BLaER1 treated with 17β-estradiol and CSF1 and Interleukin-3, amounts not matched to agents 10 nM and 100 nM (cell line): ENCODE measurements at regions not wholly inside any gene's neighbourhood (a gene's known extent, or its start where the extent isn't known, plus 50 kb on each side); places are given as distances from the start of the nearest gene placed in this dataset.

Source experiments
- H3K27ac ChIP-seq, 11 experiments: shearing (Covaris generic); formaldehyde crosslinking; 2 replicates each; pipeline ENCODE4 v1.8.1; 2022
- H3K27me3 ChIP-seq, 11 experiments: shearing (Covaris generic); formaldehyde crosslinking; 2 replicates each; pipeline ENCODE4 v1.8.1; 2022
- H3K36me3 ChIP-seq, 11 experiments: shearing (Covaris generic); formaldehyde crosslinking; 2 replicates each; pipeline ENCODE4 v1.8.1; 2022
- H3K4me1 ChIP-seq, 10 experiments: shearing (Covaris generic); formaldehyde crosslinking; 2 replicates each; pipeline ENCODE4 v1.8.1; 2022
- H3K4me2 ChIP-seq, 11 experiments: shearing (Covaris generic); formaldehyde crosslinking; 2 replicates each; pipeline ENCODE4 v1.8.1; 2022
- H3K4me3 ChIP-seq, 10 experiments: shearing (Covaris generic); formaldehyde crosslinking; 2 replicates each; pipeline ENCODE4 v1.8.1; 2022
- H3K9ac ChIP-seq, 11 experiments: shearing (Covaris generic); formaldehyde crosslinking; 2 replicates each; pipeline ENCODE4 v1.8.1; 2022
- H3K9me3 ChIP-seq, 11 experiments: shearing (Covaris generic); formaldehyde crosslinking; replicated peaks in 1 of 11; 2 replicates each; pipeline ENCODE4 v1.8.1; 2022
- H4K20me1 ChIP-seq, 11 experiments: shearing (Covaris generic); formaldehyde crosslinking; 2 replicates each; pipeline ENCODE4 v1.8.1; 2022
- Cebpa-rat ChIP-seq, 11 experiments: shearing (Covaris generic); IDR thresholded peaks; 2 replicates each; pipeline ENCODE4 v1.8.1; 2022

DNA sequence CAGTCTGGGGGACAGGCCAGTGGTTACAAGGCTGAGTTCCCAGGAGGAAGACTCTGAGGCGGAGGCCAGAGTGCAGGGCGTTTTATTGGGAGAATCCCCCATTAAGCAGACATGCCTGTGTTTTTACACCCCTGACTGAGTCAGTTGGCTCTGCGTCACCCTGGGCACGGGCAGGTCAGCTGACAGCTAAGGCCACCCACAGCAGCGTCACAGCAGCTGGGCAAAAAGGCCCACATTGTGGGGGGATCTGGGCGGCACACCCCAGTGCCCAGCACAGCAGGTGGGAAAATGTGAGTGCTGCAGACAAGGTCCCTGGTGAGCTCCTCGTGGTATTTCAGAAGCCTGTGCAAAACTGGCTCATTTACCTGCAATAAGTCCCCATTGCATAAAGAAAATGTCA is 184.7 kb downstream of the AACS start:
- 0 out of 22 replicates have a peak overlapping the region, but pooled peaks of 2 of the 11 experiments have one; percentile 16 to 21 for H3K9ac ChIP-seq
- no peaks in the 10 kb centered on the region for H3K36me3 ChIP-seq

DNA sequence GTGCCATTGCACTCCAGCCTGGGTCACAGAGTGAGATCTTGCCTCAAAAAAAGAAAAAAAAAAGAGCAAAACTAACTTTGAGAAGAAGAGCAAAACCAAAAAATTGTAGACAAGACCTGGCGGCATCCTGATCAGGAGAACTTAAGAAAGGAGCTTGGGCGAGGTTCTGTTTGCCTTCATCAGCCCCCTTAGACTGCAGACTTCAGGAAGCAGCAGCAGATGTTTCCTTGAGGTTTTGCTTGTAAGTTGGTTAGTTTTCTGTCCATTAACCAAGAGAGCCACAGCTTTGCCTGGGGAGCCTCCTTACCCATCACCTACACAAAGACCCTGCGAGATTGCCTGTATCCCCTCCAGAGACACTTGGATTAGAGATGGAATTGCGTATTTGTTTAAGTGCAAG is 189.0 kb downstream of the AACS start:
- no peak for TF ChIP-seq Cebpa-rat (IDR thresholded peaks at IDR 0.05)
- Histone ChIP-seq H3K27me3 (no peaks in the 10 kb centered on the region), H3K27ac (no peak overlapping the region), H3K4me1 (peaks cover 6 to 48% (median 37%) of the 10 kb centered on the region in 10 experiments), H3K9ac (peak overlapping the region in 1 of 11 experiments; percentile 19; a peak in 1 of 22 replicates), H3K36me3 (no peaks in the 10 kb centered on the region), H3K4me2 (peak overlapping the region in 9 of 11 experiments; percentile 9 to 68 (median 59); a peak in 17 of 22 replicates), H3K4me3 (no peak overlapping the region), H3K9me3 (peaks cover 0 to 8% (median 0%) of the 10 kb centered on the region in 11 experiments; a peak in 6 of 22 replicates), H4K20me1 (no peaks in the 10 kb centered on the region)

More for the DNA sequence above, 184.7 kb downstream of the AACS start:
- no peaks in the 10 kb centered on the region for H4K20me1 ChIP-seq
- peaks cover 6 to 49% (median 42%) of the 10 kb centered on the region in 10 experiments for H3K4me1 ChIP-seq
- no peaks in the 10 kb centered on the region for H3K27me3 ChIP-seq
- H3K4me2 ChIP-seq, result peak overlapping the region; percentile 31 to 87 (median 65); a peak in 21 of 22 replicates
- H3K9me3 ChIP-seq, result peaks cover 0 to 6% (median 0%) of the 10 kb centered on the region in 11 experiments; a peak in 1 of 22 replicates
- TF ChIP-seq Cebpa-rat (IDR thresholded peaks at IDR 0.05), result no peak
- H3K27ac ChIP-seq, result peak overlapping the region in 4 of 11 experiments; percentile 25 to 49 (median 42); a peak in 5 of 22 replicates
- H3K4me3 ChIP-seq, result no peak overlapping the region

DNA sequence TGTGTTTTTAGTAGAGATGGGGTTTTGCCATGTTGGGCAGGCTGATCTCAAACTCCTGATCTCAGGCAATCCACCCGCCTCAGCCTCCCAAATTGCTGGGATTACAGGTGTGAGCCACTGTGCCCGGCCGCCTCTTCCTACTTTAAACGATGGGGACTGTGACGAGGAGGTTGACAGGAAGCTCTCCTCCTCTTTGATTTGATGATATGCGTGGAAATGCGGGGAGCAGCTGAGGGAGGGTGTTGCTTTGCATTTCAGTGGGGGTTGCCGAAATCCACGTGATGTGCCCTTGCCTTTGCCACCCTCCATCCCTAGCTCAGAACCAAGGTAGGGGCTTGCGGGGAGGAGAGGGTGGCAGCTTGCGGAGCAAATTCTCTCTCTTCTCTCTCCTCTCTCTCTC is 189.6 kb downstream of the AACS start:
- no peak for TF ChIP-seq Cebpa-rat (IDR thresholded peaks at IDR 0.05)
- H3K27me3 ChIP-seq, result no peaks in the 10 kb centered on the region
- peak overlapping the region in 9 of 11 experiments; percentile 9 to 68 (median 59); a peak in 16 of 22 replicates for H3K4me2 ChIP-seq

DNA sequence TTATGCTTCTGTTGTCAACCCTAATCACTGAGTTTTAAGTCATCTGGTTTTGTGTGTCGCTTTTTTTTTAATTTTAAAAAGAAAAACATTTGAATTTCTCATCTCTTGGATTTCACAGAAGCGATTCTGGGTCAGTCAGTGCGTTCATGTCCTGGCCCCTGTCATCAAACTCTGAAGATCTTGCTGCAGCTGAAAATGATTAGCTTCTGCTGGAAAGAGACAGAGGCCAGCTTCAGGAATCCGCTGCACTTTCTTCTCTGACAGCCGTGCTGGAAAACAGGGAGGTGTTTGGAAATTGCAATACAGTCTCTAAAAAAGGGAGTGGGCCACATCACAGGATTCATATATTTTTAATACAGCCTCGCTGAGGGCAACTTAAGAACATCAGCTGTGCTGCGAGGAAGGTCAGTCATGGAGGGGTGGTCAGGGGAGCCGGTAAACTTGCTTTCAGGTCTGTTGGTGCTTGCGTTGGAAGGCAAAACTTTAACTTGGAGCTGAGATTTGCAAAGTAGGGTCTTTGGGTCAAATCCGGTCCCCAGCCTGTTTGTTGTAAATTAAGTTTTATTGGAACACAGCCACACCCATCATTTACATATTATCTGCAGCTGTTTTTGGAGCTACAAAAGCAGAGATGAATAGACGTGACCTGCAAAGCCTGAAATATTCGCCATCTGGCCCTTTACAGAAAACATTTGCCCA is 190.8 kb downstream of the AACS start:
- Histone ChIP-seq H3K36me3 (no peaks in the 10 kb centered on the region), H3K27ac (no peak overlapping the region), H4K20me1 (no peaks in the 10 kb centered on the region), H3K9me3 (peaks cover 0 to 8% (median 0%) of the 10 kb centered on the region in 11 experiments; a peak in 6 of 22 replicates), H3K4me3 (no peak overlapping the region), H3K27me3 (no peaks in the 10 kb centered on the region), H3K4me2 (no peak overlapping the region), H3K9ac (no peak overlapping the region), H3K4me1 (peaks cover 0 to 30% (median 19%) of the 10 kb centered on the region in 10 experiments; a peak in 15 of 20 replicates)
- TF ChIP-seq Cebpa-rat (IDR thresholded peaks at IDR 0.05), result no peak

More for the DNA sequence above, 189.6 kb downstream of the AACS start:
- H4K20me1 ChIP-seq, result no peaks in the 10 kb centered on the region
- no peak overlapping the region for H3K9ac ChIP-seq
- no peak overlapping the region for H3K27ac ChIP-seq
- peaks cover 3 to 42% (median 30%) of the 10 kb centered on the region in 10 experiments for H3K4me1 ChIP-seq
- peaks cover 0 to 8% (median 0%) of the 10 kb centered on the region in 11 experiments; a peak in 6 of 22 replicates for H3K9me3 ChIP-seq
- H3K36me3 ChIP-seq, result no peaks in the 10 kb centered on the region
- no peak overlapping the region for H3K4me3 ChIP-seq

DNA sequence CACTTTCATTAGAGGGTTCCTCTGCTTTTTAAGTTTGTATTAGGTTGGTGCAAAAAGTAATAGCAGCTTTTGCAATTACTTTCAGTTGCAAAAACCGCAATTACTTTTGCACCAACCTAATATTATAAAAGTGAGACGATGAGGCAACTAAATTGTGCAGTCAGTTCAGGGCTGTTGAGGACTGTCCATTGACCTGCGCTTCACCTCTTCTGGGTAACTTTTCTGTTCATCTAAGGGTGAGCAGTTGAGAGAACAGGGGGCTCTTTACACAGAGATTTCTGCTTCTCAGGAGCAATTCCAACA is 191.3 kb downstream of the AACS start:
- no peaks in the 10 kb centered on the region for H3K27me3 ChIP-seq
- H3K27ac ChIP-seq, result no peak overlapping the region
- no peaks in the 10 kb centered on the region for H4K20me1 ChIP-seq
- peaks cover 0 to 8% (median 0%) of the 10 kb centered on the region in 11 experiments; a peak in 6 of 22 replicates for H3K9me3 ChIP-seq
- peaks cover 0 to 30% (median 19%) of the 10 kb centered on the region in 10 experiments; a peak in 15 of 20 replicates for H3K4me1 ChIP-seq
- no peak overlapping the region for H3K4me3 ChIP-seq
- TF ChIP-seq Cebpa-rat (IDR thresholded peaks at IDR 0.05), result no peak
- H3K9ac ChIP-seq, result no peak overlapping the region
- H3K36me3 ChIP-seq, result no peaks in the 10 kb centered on the region
- no peak overlapping the region for H3K4me2 ChIP-seq

DNA sequence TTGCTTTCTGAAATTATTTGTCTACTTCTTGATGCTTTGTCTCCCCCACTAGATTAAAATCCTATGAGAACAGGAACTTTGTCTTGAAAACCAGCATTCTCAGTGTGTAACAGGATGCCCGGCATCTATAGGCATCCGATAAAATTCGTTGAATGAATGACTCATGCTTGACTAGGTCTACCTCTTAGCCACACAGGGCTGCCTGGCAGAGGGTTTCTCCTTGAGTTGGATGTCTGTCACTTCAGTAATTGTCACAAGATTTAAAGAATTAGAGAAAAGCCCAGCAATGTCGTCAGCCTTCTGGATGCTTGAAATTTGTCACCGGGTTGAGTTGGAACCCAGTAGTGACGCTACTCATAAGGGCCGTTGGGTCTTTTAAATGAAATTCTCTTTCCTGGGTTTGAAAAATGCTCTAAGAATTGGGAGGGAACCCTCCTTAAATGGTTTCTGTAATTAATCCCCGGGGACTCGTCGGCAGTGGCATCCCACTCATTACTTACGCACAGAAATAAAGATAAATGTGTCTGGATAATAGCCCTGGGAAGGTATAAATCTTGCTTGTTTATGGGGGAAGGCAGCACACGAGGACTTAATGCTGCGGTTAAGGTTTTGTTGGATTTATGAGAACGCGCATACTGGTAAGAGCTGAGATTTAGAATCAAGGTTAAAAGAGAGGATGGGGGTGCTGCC is 194.1 kb downstream of the AACS start:
- Histone ChIP-seq H3K27me3 (no peaks in the 10 kb centered on the region), H3K4me1 (peaks cover 0 to 14% (median 10%) of the 10 kb centered on the region in 10 experiments; a peak in 15 of 20 replicates), H3K4me3 (no peak overlapping the region), H3K9me3 (peaks cover 0 to 16% (median 0%) of the 10 kb centered on the region in 11 experiments; a peak in 6 of 22 replicates), H3K9ac (no peak overlapping the region), H4K20me1 (no peaks in the 10 kb centered on the region), H3K4me2 (no peak overlapping the region), H3K27ac (no peak overlapping the region), H3K36me3 (no peaks in the 10 kb centered on the region)
- TF ChIP-seq Cebpa-rat (IDR thresholded peaks at IDR 0.05), result no peak

DNA sequence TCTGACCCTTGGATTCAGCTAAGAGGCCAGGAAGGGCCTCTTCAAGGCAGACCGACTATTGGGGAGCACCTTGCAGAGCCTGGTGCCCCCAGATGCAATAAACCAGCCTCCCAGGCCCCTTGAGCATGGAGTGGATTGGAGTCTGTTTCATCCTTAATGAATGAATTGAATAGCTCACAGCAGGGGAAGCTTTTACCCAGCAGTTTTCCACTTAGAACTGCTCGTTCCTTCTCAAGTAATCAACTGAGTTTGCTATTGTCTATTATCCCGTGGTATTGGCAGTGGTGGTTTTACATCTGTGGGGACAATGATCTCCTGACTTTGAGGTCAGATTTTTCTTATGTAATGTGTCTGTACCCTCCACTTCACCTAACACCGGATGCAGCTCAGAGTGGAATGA is 197.6 kb downstream of the AACS start:
- Histone ChIP-seq H4K20me1 (no peaks in the 10 kb centered on the region), H3K27ac (no peak overlapping the region), H3K4me1 (no peaks in the 10 kb centered on the region; a peak in 1 of 20 replicates), H3K36me3 (no peaks in the 10 kb centered on the region), H3K9ac (no peak overlapping the region), H3K27me3 (no peaks in the 10 kb centered on the region), H3K4me3 (no peak overlapping the region), H3K9me3 (peaks cover 0 to 9% (median 0%) of the 10 kb centered on the region in 11 experiments; a peak in 6 of 22 replicates), H3K4me2 (no peak overlapping the region)
- TF ChIP-seq Cebpa-rat (IDR thresholded peaks at IDR 0.05), result no peak

DNA sequence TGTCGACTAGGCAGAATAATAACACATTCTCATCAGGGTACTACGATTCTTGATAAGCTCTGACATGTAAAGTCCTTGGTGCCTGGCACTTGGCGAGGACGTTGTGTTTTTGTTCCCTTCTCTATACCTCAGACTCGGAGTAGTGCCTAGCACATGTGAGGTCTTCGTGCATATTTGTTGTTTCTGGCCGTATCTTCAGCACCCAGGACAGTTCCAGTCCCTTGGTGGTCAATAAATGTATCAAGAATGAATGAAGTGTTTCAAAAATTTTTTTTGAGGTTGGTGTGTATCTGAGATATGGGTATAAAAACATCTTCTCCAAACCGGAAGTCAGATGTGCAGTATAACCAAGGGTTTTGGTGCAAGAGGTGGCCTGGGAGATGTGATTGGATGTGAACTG is 198.2 kb downstream of the AACS start:
- Histone ChIP-seq H3K4me1 (no peaks in the 10 kb centered on the region; a peak in 1 of 20 replicates), H3K4me3 (no peak overlapping the region), H4K20me1 (no peaks in the 10 kb centered on the region), H3K27ac (no peak overlapping the region), H3K27me3 (no peaks in the 10 kb centered on the region), H3K4me2 (no peak overlapping the region), H3K9me3 (peaks cover 0 to 9% (median 0%) of the 10 kb centered on the region in 11 experiments; a peak in 2 of 22 replicates), H3K36me3 (no peaks in the 10 kb centered on the region), H3K9ac (no peak overlapping the region)
- TF ChIP-seq Cebpa-rat (IDR thresholded peaks at IDR 0.05), result no peak

DNA sequence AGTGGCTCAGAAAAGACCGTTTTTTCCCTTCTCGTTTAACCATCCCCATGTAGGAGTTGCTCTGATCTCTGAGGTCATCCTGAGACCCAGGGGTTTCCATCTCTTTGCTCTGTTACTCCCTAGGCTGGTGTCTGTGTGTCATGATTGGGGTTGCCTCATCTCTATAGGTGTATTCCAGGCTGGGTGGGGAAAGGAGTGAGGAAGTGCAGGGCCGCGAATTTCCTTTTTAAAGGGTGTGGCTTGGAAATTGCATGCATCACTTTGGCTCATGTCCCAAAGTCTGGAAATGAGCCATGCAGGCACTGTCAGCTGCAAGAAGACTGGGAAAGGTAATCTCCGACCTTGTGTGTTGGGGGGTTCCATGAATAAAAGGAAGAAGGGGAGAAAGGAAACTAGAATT is 201.9 kb downstream of the AACS start:
- Histone ChIP-seq H4K20me1 (no peaks in the 10 kb centered on the region), H3K27me3 (no peaks in the 10 kb centered on the region), H3K4me1 (no peaks in the 10 kb centered on the region), H3K27ac (no peak overlapping the region), H3K9ac (no peak overlapping the region), H3K36me3 (no peaks in the 10 kb centered on the region), H3K4me3 (no peak overlapping the region), H3K4me2 (no peak overlapping the region), H3K9me3 (peaks cover 0 to 9% (median 0%) of the 10 kb centered on the region in 11 experiments; a peak in 2 of 22 replicates)
- no peak for TF ChIP-seq Cebpa-rat (IDR thresholded peaks at IDR 0.05)
